Right lobe of liver (tissue), 4 donors: ENCODE measurements at regions not wholly inside any gene's neighbourhood (a gene's known extent, or its start where the extent isn't known, plus 50 kb on each side); places are given as distances from the start of the nearest gene placed in this dataset.

ENCODE experiments used
- CTCF ChIP-seq, 4 donors: fragments of 200-600 bp in 3 of 4; fragments of 450-650 bp in 1 of 4; IDR thresholded peaks; one replicate each; pipeline versions ENCODE4 v1.5.1 to v1.8.0; 2016 to 2022; ENCODE audit warnings: antibody characterized with exemption in 4 of 4, mild to moderate bottlenecking in 2 of 4
- POLR2A ChIP-seq: fragments of 450-650 bp; IDR thresholded peaks from one replicate; pipeline ENCODE4 v1.6.1; 2017; ENCODE audit warnings: antibody characterized with exemption, mild to moderate bottlenecking
- donor health status: DM: no; HTN: no; CAD: no.
- donor health status: DM: no; HTN: no; CAD: no.
- donor health status: DM: no; HTN: yes; CAD: no.

GRCh38 chr2:103196802-103197201, 435.0 kb downstream of the TMEM182 start:
- TF ChIP-seq CTCF (IDR thresholded peaks at IDR 0.05): no peak
- TF ChIP-seq POLR2A: no peak
